ENCODE measurements at regions not wholly inside any gene's neighbourhood (a gene's known extent, or its start where the extent isn't known, plus 50 kb on each side); places are given as distances from the start of the nearest gene placed in this dataset.

GRCh38 chr14:101191101-101191720 lies 287.7 kb upstream of the RTL1 start:
- ATAC-seq (ENCODE audit: low read depth) (no peak), DNase-seq (no peak)
- ChIA-PET CTCF (no interaction called here), POLR2A (ENCODE audit: unreplicated experiment) (no interaction called here)
- Histone ChIP-seq H3K9me3 (ENCODE audit: control insufficient read depth, insufficient read depth, low read length) (no peaks in the 10 kb centered on the region), H2BK15ac (ENCODE audit: low read depth, low read length) (no peak overlapping the region), H3K79me1 (ENCODE audit: low read depth in 1 of 2, low read length in 2 of 2) (no peaks in the 10 kb centered on the region), H2AFZ (replicated peaks; ENCODE audit: low read length, poor library complexity) (no peak overlapping the region), H4K91ac (ENCODE audit: insufficient read depth, low read depth, low read length) (no peak overlapping the region), H3K9ac (ENCODE audit: low read depth, low read length) (no peak overlapping the region), H3K36me3 (ENCODE audit: control insufficient read depth, insufficient read depth, low read length) (no peaks in the 10 kb centered on the region), H2AK5ac (ENCODE audit: low read depth, low read length) (no peak overlapping the region), H4K20me1 (ENCODE audit: insufficient read depth, low read length) (no peaks in the 10 kb centered on the region; the same call in 1 of the 2 replicates), H3K56ac (ENCODE audit: extremely low read depth, insufficient read depth, low read length) (no peak overlapping the region), H3K4me3 (ENCODE audit: insufficient read depth, low read depth, low read length) (no peak overlapping the region), H3K18ac (ENCODE audit: low read depth, low read length) (no peak overlapping the region), H3K27me3 (ENCODE audit: control insufficient read depth, insufficient read depth, low read length) (peaks cover 46% of the 10 kb centered on the region), H3K14ac (replicated peaks; ENCODE audit: low read depth, low read length) (no peak overlapping the region), H2BK20ac (ENCODE audit: low read depth, low read length) (no peak overlapping the region), H3K23ac (ENCODE audit: low read depth, low read length) (no peak overlapping the region), H3K4me1 (ENCODE audit: control insufficient read depth, insufficient read depth, low read length) (no peaks in the 10 kb centered on the region), H4K8ac (ENCODE audit: low read depth in 2 of 2, low read length in 2 of 2) (no peak overlapping the region), H3K4ac (ENCODE audit: low read depth, low read length) (no peak overlapping the region), H3K27ac (ENCODE audit: insufficient read depth, low read length) (no peak overlapping the region), H2AK9ac (replicated peaks; ENCODE audit: low read depth, low read length, poor library complexity) (no peak overlapping the region), H2BK120ac (ENCODE audit: low read depth, low read length) (no peak overlapping the region), H2BK5ac (ENCODE audit: low read depth, low read length, poor library complexity, severe bottlenecking) (no peak overlapping the region), H3K4me2 (ENCODE audit: low read depth, low read length) (no peak overlapping the region), H4K5ac (ENCODE audit: low read depth, low read length) (no peak overlapping the region), H3K9me1 (ENCODE audit: insufficient read depth, low read length) (no peaks in the 10 kb centered on the region)
- intact Hi-C loops (cut with micrococcal nuclease) = no loop called here
- WGBS, 2 experiments (ENCODE audit: extremely low coverage in 2 of 2, insufficient read length in 1 of 2) = 79% methylated on average over 4 of the region's 6 CpGs; no CpG with 5 or more reads in 1 of the 2 experiments
- in situ Hi-C loops (cut with MboI; ENCODE audit: low sequenced_read_pairs) = no loop called here
- BruUV-seq (replicated peaks) = no TSS peak
- TF ChIP-seq BHLHE40 (IDR thresholded peaks at IDR 0.05; ENCODE audit: low read depth, low read length) (no peak), FOS (IDR thresholded peaks at IDR 0.05; ENCODE audit: low read depth, low read length) (no peak), MXI1 (IDR thresholded peaks at IDR 0.05; ENCODE audit: borderline replicate concordance, low read depth, low read length) (no peak), NFE2L2 (IDR thresholded peaks at IDR 0.05; ENCODE audit: low read depth, low read length) (no peak), SMC3 (IDR thresholded peaks at IDR 0.05; ENCODE audit: low read depth, low read length) (no peak), RFX5 (IDR thresholded peaks at IDR 0.05; ENCODE audit: low read depth, low read length) (no peak), CTCF (conservative IDR thresholded peaks at IDR 0.05; ENCODE audit: low read depth, low read length) (no peak), CEBPB (IDR thresholded peaks at IDR 0.05; ENCODE audit: low read depth, low read length) (no peak), RCOR1 (IDR thresholded peaks at IDR 0.05; ENCODE audit: insufficient replicate concordance, low read length) (no peak), POLR2A (IDR thresholded peaks at IDR 0.05; ENCODE audit: low read depth, low read length) (no peak), MAZ (IDR thresholded peaks at IDR 0.05; ENCODE audit: borderline replicate concordance, low read depth, low read length) (no peak), CHD1 (IDR thresholded peaks at IDR 0.05; ENCODE audit: low read depth, low read length) (no peak), MAFK (IDR thresholded peaks at IDR 0.05; ENCODE audit: low read depth, low read length) (no peak)
- dilution Hi-C loops (cut with HindIII; ENCODE audit: low sequenced_read_pairs, unreplicated experiment) = no loop called here
